DND-41 (cell line): ENCODE measurements at regions not wholly inside any gene's neighbourhood (a gene's known extent, or its start where the extent isn't known, plus 50 kb on each side); places are given as distances from the start of the nearest gene placed in this dataset.

Experiments used
- ATAC-seq: fragments of 200-7000 bp; cut with Tn5 transposase; 3 replicates; pipeline ENCODE4 v1.9.1; 2021; ENCODE audit warnings: low read depth; ENCODE audit not compliant: insufficient read depth
- DNase-seq: peaks from one replicate; pipeline ENCODE4 v3.0.0-alpha.2; 2020
- H2AFZ ChIP-seq: 2 replicates; pipeline ENCODE4 v1.6.0; 2012; ENCODE audit warnings: low read depth, low read length
- H3K27ac ChIP-seq: 2 replicates; pipeline ENCODE4 v1.5.1; 2012; ENCODE audit warnings: low read length, inconsistent platforms
- H3K27me3 ChIP-seq: fragments of 200-600 bp; sonication (generic); 2 replicates; pipeline ENCODE4 v1.6.0; 2012; ENCODE audit warnings: low read length, mild to moderate bottlenecking, inconsistent platforms; ENCODE audit not compliant: insufficient read depth, poor library complexity
- H3K36me3 ChIP-seq: 2 replicates; pipeline ENCODE4 v1.5.1; 2012; ENCODE audit warnings: low read length, inconsistent platforms; ENCODE audit not compliant: insufficient read depth
- H3K4me1 ChIP-seq: 2 replicates; pipeline ENCODE4 v1.5.1; 2012; ENCODE audit warnings: mild to moderate bottlenecking, low read length; ENCODE audit not compliant: insufficient read depth
- H3K4me2 ChIP-seq: 2 replicates; pipeline ENCODE4 v1.6.0; 2012; ENCODE audit warnings: mild to moderate bottlenecking, moderate library complexity, low read length, inconsistent platforms; ENCODE audit not compliant: insufficient read depth
- H3K4me3 ChIP-seq, 2 experiments: fragments of 200-600 bp in 1 of 2; shearing (Covaris generic) in 1 of 2; 2 replicates each; pipeline ENCODE4 v1.5.1; 2012 to 2016; ENCODE audit warnings: inconsistent platforms in 2 of 2, low read length in 2 of 2, mild to moderate bottlenecking in 2 of 2, low read depth in 1 of 2, moderate library complexity in 1 of 2
- H3K79me2 ChIP-seq: 2 replicates; pipeline ENCODE4 v1.6.0; 2012; ENCODE audit warnings: low read length, inconsistent platforms; ENCODE audit not compliant: insufficient read depth
- H3K9ac ChIP-seq: 2 replicates; pipeline ENCODE4 v1.6.0; 2012; ENCODE audit warnings: low read depth, mild to moderate bottlenecking, inconsistent platforms, low read length, moderate library complexity
- H3K9me3 ChIP-seq: 2 replicates; pipeline ENCODE4 v1.5.1; 2012; ENCODE audit warnings: low read length, moderate library complexity, mild to moderate bottlenecking, inconsistent platforms; ENCODE audit not compliant: insufficient read depth, severe bottlenecking
- H4K20me1 ChIP-seq: 2 replicates; pipeline ENCODE4 v1.6.0; 2012; ENCODE audit warnings: low read length; ENCODE audit not compliant: insufficient read depth
- EZH2 ChIP-seq: IDR thresholded peaks from 3 replicates; pipeline ENCODE4 v1.6.1; 2012; ENCODE audit warnings: borderline replicate concordance, low read depth, mild to moderate bottlenecking, moderate library complexity, low read length, inconsistent platforms; ENCODE audit not compliant: severe bottlenecking
- TF ChIP-seq, protein P1 (sequence below): IDR thresholded peaks from 2 replicates; pipeline ENCODE4 v1.5.1; 2012; ENCODE audit warnings: borderline replicate concordance, low read length, moderate library complexity, mild to moderate bottlenecking; ENCODE audit not compliant: poor library complexity, severe bottlenecking; ENCODE audit errors: extremely low read depth

DNA sequence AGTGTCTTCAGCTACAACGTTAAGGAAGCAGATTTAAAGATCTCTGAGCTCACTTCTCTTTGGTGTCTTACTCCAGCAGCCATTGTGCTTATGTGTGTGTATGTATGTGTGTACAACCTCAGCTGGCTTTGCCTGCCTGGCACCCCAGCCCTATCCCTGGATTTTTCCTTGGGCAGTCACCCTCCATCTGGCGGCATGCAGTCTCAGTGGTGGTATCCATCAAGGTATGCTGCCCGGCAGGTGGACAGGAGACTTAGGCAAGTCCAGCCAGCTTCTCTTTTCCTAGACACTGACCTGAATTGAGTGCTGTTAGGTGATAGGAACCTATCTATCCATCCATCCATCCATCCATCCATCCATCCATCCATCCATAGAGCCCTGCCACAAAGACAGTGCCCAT is 280.8 kb upstream of the CCL2 start:
- Histone ChIP-seq H3K27ac (no peak overlapping the region), H3K4me3 (no peak overlapping the region), H3K4me1 (peaks cover 7% of the 10 kb centered on the region), H3K9ac (no peak overlapping the region), H3K9me3 (no peaks in the 10 kb centered on the region), H4K20me1 (no peaks in the 10 kb centered on the region), H3K36me3 (no peaks in the 10 kb centered on the region), H2AFZ (no peak overlapping the region), H3K4me2 (no peak overlapping the region), H3K27me3 (no peaks in the 10 kb centered on the region), H3K79me2 (no peaks in the 10 kb centered on the region)
- no peak for TF ChIP-seq EZH2
- TF ChIP-seq, protein P1, sequence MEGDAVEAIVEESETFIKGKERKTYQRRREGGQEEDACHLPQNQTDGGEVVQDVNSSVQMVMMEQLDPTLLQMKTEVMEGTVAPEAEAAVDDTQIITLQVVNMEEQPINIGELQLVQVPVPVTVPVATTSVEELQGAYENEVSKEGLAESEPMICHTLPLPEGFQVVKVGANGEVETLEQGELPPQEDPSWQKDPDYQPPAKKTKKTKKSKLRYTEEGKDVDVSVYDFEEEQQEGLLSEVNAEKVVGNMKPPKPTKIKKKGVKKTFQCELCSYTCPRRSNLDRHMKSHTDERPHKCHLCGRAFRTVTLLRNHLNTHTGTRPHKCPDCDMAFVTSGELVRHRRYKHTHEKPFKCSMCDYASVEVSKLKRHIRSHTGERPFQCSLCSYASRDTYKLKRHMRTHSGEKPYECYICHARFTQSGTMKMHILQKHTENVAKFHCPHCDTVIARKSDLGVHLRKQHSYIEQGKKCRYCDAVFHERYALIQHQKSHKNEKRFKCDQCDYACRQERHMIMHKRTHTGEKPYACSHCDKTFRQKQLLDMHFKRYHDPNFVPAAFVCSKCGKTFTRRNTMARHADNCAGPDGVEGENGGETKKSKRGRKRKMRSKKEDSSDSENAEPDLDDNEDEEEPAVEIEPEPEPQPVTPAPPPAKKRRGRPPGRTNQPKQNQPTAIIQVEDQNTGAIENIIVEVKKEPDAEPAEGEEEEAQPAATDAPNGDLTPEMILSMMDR: no peak
- DNase-seq (no peak), ATAC-seq (no peak)

DNA sequence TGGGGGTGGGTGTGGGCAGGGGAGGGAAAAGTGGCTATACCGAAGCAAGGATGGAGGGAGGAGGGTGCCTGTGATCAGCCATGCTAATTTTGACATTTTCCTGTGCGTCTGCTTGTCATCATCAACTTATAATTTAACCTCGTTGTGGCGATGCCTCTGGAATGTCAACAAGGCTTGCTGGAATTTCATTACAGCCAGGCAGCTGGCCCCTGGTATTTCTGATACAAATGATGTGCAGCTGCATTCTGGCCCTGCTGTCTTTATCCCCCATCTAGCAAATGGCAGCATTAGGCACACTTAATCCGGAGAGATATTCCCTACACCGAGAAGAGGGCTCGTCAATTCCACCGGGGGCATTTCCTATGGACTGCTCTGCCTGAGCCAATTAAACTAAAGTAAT is 278.3 kb upstream of the CCL2 start:
- Histone ChIP-seq H3K27me3 (no peaks in the 10 kb centered on the region), H3K4me1 (no peaks in the 10 kb centered on the region), H2AFZ (no peak overlapping the region), H4K20me1 (no peaks in the 10 kb centered on the region), H3K9ac (no peak overlapping the region), H3K27ac (no peak overlapping the region), H3K79me2 (no peaks in the 10 kb centered on the region), H3K4me2 (no peak overlapping the region), H3K36me3 (no peaks in the 10 kb centered on the region), H3K9me3 (no peaks in the 10 kb centered on the region), H3K4me3 (no peak overlapping the region)
- ATAC-seq (no peak), DNase-seq (no peak)
- no peak for TF ChIP-seq EZH2
- TF ChIP-seq, protein P1: no peak

DNA sequence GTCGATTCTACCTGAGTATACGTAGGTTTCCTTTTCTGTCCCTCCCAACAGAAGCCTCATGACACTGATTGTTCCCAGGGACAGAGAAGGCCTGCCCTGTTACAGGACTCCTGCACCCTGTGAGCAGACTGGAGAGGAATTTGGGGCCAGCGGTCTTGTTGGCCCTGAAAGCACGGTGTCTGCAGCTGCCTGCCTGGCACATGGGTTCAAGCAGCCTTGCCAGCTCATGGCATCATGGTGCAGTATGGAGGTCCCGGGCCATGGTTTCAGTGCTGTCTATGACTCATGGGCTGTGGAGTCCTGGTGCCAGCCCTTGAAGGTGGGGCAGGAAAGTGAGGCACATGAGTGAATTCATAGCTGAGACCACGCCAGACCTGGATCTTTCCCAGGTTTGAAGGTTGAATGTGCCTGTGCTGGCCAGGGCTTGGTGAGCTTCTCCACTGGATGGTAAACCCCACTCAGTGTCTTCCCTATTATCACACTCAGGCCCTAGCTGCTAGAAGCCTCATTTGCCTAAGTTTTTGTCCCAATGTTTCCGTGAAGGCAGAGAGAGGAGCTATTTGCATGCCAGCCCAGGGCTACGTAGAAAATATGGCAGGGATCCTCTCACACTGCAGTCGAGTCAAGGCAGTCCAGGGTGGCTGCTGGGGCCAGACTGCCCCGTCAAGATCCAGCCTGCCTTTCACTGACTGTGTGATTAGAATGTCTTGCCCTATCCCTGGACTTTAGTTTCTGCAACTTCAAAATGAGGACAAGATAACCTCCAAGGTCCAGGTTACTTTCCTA is 277.2 kb upstream of the CCL2 start:
- no peaks in the 10 kb centered on the region for H3K79me2 ChIP-seq
- H3K4me3 ChIP-seq: no peak overlapping the region
- no peaks in the 10 kb centered on the region for H3K36me3 ChIP-seq
- no peaks in the 10 kb centered on the region for H3K4me1 ChIP-seq
- H2AFZ ChIP-seq: no peak overlapping the region
- H3K9ac ChIP-seq: no peak overlapping the region
- H4K20me1 ChIP-seq: no peaks in the 10 kb centered on the region
- no peaks in the 10 kb centered on the region for H3K27me3 ChIP-seq
- H3K4me2 ChIP-seq: no peak overlapping the region
- no peak overlapping the region for H3K27ac ChIP-seq
- TF ChIP-seq EZH2: no peak
- TF ChIP-seq, protein P1: no peak
- no peaks in the 10 kb centered on the region for H3K9me3 ChIP-seq
- ATAC-seq (no peak), DNase-seq (no peak)

DNA sequence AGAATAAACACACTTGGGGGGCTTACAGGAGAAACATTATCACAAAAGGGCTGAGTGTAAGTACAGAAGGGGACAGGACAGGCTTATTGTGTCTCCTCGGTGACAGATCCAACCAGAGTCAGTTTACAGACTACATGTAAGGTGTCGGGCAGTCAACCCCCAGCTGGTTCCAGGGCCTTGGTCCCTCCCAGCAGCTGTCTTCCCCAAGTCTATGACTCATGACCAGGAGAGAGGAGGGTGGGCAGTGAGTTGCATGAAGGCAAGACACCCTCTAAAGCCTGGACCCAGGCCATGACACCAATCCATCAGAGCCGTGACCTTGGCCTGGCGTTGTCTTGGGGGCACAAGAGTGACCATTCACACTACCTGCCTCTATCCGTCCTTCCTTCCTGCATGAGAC is 276.2 kb upstream of the CCL2 start:
- ATAC-seq: no peak
- no peaks in the 10 kb centered on the region for H3K27me3 ChIP-seq

More for the DNA sequence above, 276.2 kb upstream of the CCL2 start:
- no peak for TF ChIP-seq EZH2
- TF ChIP-seq, protein P1: no peak
- Histone ChIP-seq H3K27ac (no peak overlapping the region), H3K4me2 (no peak overlapping the region), H3K9ac (no peak overlapping the region), H3K9me3 (no peaks in the 10 kb centered on the region), H4K20me1 (no peaks in the 10 kb centered on the region), H3K4me1 (no peaks in the 10 kb centered on the region), H3K4me3 (no peak overlapping the region), H3K36me3 (no peaks in the 10 kb centered on the region), H3K79me2 (no peaks in the 10 kb centered on the region), H2AFZ (no peak overlapping the region)
- no peak for DNase-seq
